HepG2 (cell line): ENCODE measurements at regions not wholly inside any gene's neighbourhood (a gene's known extent, or its start where the extent isn't known, plus 50 kb on each side); places are given as distances from the start of the nearest gene placed in this dataset.

Experiments used
- ATAC-seq: fragments of 200-7000 bp; cut with Tn5 transposase; 3 replicates; pipeline ENCODE4 v1.9.1; 2020; ENCODE audit warnings: mild to moderate bottlenecking, moderate library complexity
- BruUV-seq: library from RNA; stranded (reverse); fragments of 400-500 nt; replicated peaks from 2 replicates; lab custom pipeline; 2021; lab: Mats Ljungman, UMichigan
- CTCF ChIA-PET: fragments of 300-600 bp; formaldehyde crosslinking; extraction: SDS; loops from one replicate; lab custom pipeline; 2021; ENCODE audit warnings: low total read pairs, inconsistent platforms, low intra/inter-chr PET ratio; lab: Yijun Ruan, JAX
- POLR2A ChIA-PET: fragments of 350-600 bp; sonication (Branson Sonifier 250); formaldehyde crosslinking; loops from one replicate; lab custom pipeline; 2020; ENCODE audit warnings: antibody characterized with exemption, inconsistent platforms; lab: Yijun Ruan, JAX
- DNase-seq: peaks from one replicate; pipeline ENCODE4 v3.0.0-alpha.2; 2015; ENCODE audit warnings: low spot score
- FAIRE-seq: peaks from 3 replicates; lab custom pipeline; 2011; peaks lifted over from hg19 to GRCh38; lab: Jason Lieb, UNC
- H2AFZ ChIP-seq: one replicate; pipeline ENCODE4 v1.6.1; 2011; ENCODE audit warnings: low read length, inconsistent platforms
- H3K27ac ChIP-seq: fragments of 300-600 bp; 3 replicates; pipeline ENCODE4 v1.8.0; 2011; ENCODE audit warnings: mixed run types, mild to moderate bottlenecking, mixed read lengths, low read length, inconsistent platforms; ENCODE audit not compliant: insufficient read depth; ENCODE audit errors: extremely low read length
- H3K27me3 ChIP-seq, 2 experiments: fragments of 200-600 bp in 1 of 2; 2 replicates in 1 of 2; 3 replicates in 1 of 2; pipeline versions ENCODE4 v1.6.0 to v1.8.0; 2011; ENCODE audit warnings: low read length in 2 of 2, mild to moderate bottlenecking in 2 of 2, moderate library complexity in 2 of 2, inconsistent platforms in 1 of 2; ENCODE audit not compliant: insufficient read depth in 2 of 2, control insufficient read depth in 1 of 2
- H3K36me3 ChIP-seq, 2 experiments: fragments of 200-600 bp in 1 of 2; replicated peaks in 1 of 2; 2 replicates in 1 of 2; 3 replicates in 1 of 2; pipeline versions ENCODE4 v1.5.1 to v1.8.0; 2011; ENCODE audit warnings: low read length in 2 of 2, inconsistent platforms in 1 of 2; ENCODE audit not compliant: insufficient read depth in 2 of 2, control insufficient read depth in 1 of 2
- H3K4me1 ChIP-seq: 2 replicates; pipeline ENCODE4 v1.5.1; 2012; ENCODE audit warnings: low read length, inconsistent platforms; ENCODE audit not compliant: insufficient read depth
- H3K4me2 ChIP-seq: 2 replicates; pipeline ENCODE4 v1.6.0; 2011; ENCODE audit warnings: low read depth, low read length, inconsistent platforms
- H3K4me3 ChIP-seq, 3 experiments: fragments of 200-600 bp in 1 of 3; sonication (generic), shearing (Covaris generic) in 1 of 3; replicated peaks in 1 of 3; 2 replicates each; pipeline ENCODE4 v1.5.1; 2011 to 2016; ENCODE audit warnings: low read length in 3 of 3, inconsistent platforms in 2 of 3, low read depth in 2 of 3, mild to moderate bottlenecking in 2 of 3, control low read depth in 1 of 3, mixed read lengths in 1 of 3; ENCODE audit not compliant: insufficient read depth in 1 of 3
- H3K79me2 ChIP-seq: one replicate; pipeline ENCODE4 v1.6.1; 2011; ENCODE audit warnings: low read length, inconsistent platforms; ENCODE audit not compliant: insufficient read depth
- H3K9ac ChIP-seq: 2 replicates; pipeline ENCODE4 v1.6.0; 2011; ENCODE audit warnings: mild to moderate bottlenecking, low read depth, low read length, inconsistent platforms; ENCODE audit not compliant: insufficient read depth
- H3K9me3 ChIP-seq: 2 replicates; pipeline ENCODE4 v1.5.1; 2012; ENCODE audit warnings: mild to moderate bottlenecking, low read length
- H4K20me1 ChIP-seq: 2 replicates; pipeline ENCODE4 v1.6.0; 2011; ENCODE audit warnings: inconsistent platforms, mild to moderate bottlenecking, low read length, moderate library complexity; ENCODE audit not compliant: insufficient read depth
- EP300 ChIP-seq, 3 experiments: sonication (generic) in 1 of 3; formaldehyde crosslinking in 1 of 3; IDR thresholded peaks; 2 replicates each; pipeline versions ENCODE4 v1.5.1 to v1.6.1; 2011 to 2020; ENCODE audit warnings: low read depth in 2 of 3, low read length in 2 of 3, borderline replicate concordance in 1 of 3, improper control_type of control experiment in 1 of 3, mild to moderate bottlenecking in 1 of 3, missing genetic modification reagents in 1 of 3, moderate library complexity in 1 of 3
- GATAD1 ChIP-seq: IDR thresholded peaks from 2 replicates; pipeline ENCODE4 v1.6.1; 2016; ENCODE audit warnings: missing genetic modification reagents, missing compliant biosample characterization
- HNF1B ChIP-seq: sonication (generic); formaldehyde crosslinking; IDR thresholded peaks from 2 replicates; pipeline ENCODE4 v1.5.1; 2020; ENCODE audit warnings: mild to moderate bottlenecking, moderate library complexity, missing genetic modification reagents
- JUN ChIP-seq: sonication (generic); formaldehyde crosslinking; IDR thresholded peaks from 2 replicates; pipeline ENCODE4 v1.4.0; 2020; ENCODE audit warnings: mild to moderate bottlenecking, missing genetic modification reagents
- NPAS2 ChIP-seq: sonication (generic); formaldehyde crosslinking; IDR thresholded peaks from 2 replicates; pipeline ENCODE4 v1.8.0; 2022; ENCODE audit warnings: mild to moderate bottlenecking, missing genetic modification reagents, borderline replicate concordance
- POGZ ChIP-seq: sonication (generic); formaldehyde crosslinking; IDR thresholded peaks from 2 replicates; pipeline ENCODE4 v1.4.0; 2020; ENCODE audit warnings: mild to moderate bottlenecking, missing genetic modification reagents
- POLR2AphosphoS2 ChIP-seq: IDR thresholded peaks from 2 replicates; pipeline ENCODE4 v1.6.1; 2011; ENCODE audit warnings: low read depth, low read length, improper control_type of control experiment
- RCOR2 ChIP-seq: IDR thresholded peaks from 2 replicates; pipeline ENCODE4 v1.6.1; 2016; ENCODE audit warnings: missing biosample characterization, missing genetic modification reagents
- TBX2 ChIP-seq: sonication (generic); formaldehyde crosslinking; IDR thresholded peaks from 2 replicates; pipeline ENCODE4 v1.5.0; 2020; ENCODE audit warnings: missing genetic modification reagents, mild to moderate bottlenecking, borderline replicate concordance
- USF2 ChIP-seq, 2 experiments: sonication (generic) in 1 of 2; formaldehyde crosslinking in 1 of 2; IDR thresholded peaks; 2 replicates each; pipeline versions ENCODE4 v1.5.1 to v1.6.1; 2011 to 2020; ENCODE audit warnings: borderline replicate concordance in 1 of 2, low read depth in 1 of 2, low read length in 1 of 2, mild to moderate bottlenecking in 1 of 2, missing genetic modification reagents in 1 of 2, moderate library complexity in 1 of 2
- ZNF224 ChIP-seq: sonication (generic); formaldehyde crosslinking; IDR thresholded peaks from 2 replicates; pipeline ENCODE4 v1.5.0; 2020; ENCODE audit warnings: mild to moderate bottlenecking, missing genetic modification reagents
- ZNF33B ChIP-seq: sonication (generic); formaldehyde crosslinking; IDR thresholded peaks from 2 replicates; pipeline ENCODE4 v1.5.1; 2020; ENCODE audit warnings: mild to moderate bottlenecking, missing genetic modification reagents
- ZNF343 ChIP-seq: sonication (generic); formaldehyde crosslinking; IDR thresholded peaks from 2 replicates; pipeline ENCODE4 v1.4.0; 2020; ENCODE audit warnings: mild to moderate bottlenecking, missing genetic modification reagents
- ZNF792 ChIP-seq: IDR thresholded peaks from 2 replicates; pipeline ENCODE4 v1.6.1; 2016
- ZSCAN30 ChIP-seq: sonication (generic); formaldehyde crosslinking; IDR thresholded peaks from 2 replicates; pipeline ENCODE4 v1.5.0; 2020; ENCODE audit warnings: mild to moderate bottlenecking, missing genetic modification reagents
- whole genome bisulfite sequencing: methylation state at CpG from one replicate; pipeline ENCODE4 v1.1.6; 2017; ENCODE audit warnings: low lambda C conversion rate; 5-methylcytosine and 5-hydroxymethylcytosine counted together
- in situ Hi-C: cut with HindIII; loops from 2 replicates; pipeline ENCODE4 v1.10.0; 2017; ENCODE audit warnings: low pct_unique_long_range_greater_than_20kb; ENCODE audit not compliant: extremely low pct_ligation_motif_present
- intact Hi-C: fragments of 100-400 bp; cut with micrococcal nuclease; formaldehyde crosslinking; loops from one replicate; pipeline ENCODE4 v1.10.0; 2022; ENCODE audit not compliant: unreplicated experiment

DNA sequence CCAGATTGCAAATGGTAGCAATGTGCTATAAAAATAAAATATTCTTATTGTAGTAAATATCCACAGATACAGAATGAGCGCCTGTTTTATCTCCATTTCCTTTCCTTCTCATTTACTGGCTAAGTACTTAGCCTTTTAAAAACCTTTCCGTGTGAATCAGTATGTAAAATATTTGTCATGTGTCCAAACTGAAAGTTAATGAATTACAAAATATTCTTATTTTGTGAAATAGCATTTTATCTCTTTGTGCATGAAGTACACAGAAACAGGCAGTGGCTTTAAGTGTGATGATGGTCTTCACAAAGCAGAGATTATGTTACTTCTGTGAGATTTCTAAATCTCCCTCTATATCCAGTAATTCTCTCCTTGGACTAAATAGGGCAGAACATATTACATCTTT lies 56.7 kb upstream of the KIAA1217 start (continued):
- TF ChIP-seq USF2 (IDR thresholded peaks at IDR 0.05; ENCODE audit: low read depth, low read length), result no peak
- TF ChIP-seq USF2 (CRISPR knock-in tag; IDR thresholded peaks at IDR 0.05; ENCODE audit: borderline replicate concordance), result no peak
- no peak for TF ChIP-seq ZSCAN30
- no peak for TF ChIP-seq ZNF224 (CRISPR knock-in tag)
- no peak for TF ChIP-seq HNF1B (CRISPR knock-in tag)
- TF ChIP-seq POGZ (CRISPR knock-in tag), result no peak
- no peak for TF ChIP-seq ZNF33B (CRISPR knock-in tag)

DNA sequence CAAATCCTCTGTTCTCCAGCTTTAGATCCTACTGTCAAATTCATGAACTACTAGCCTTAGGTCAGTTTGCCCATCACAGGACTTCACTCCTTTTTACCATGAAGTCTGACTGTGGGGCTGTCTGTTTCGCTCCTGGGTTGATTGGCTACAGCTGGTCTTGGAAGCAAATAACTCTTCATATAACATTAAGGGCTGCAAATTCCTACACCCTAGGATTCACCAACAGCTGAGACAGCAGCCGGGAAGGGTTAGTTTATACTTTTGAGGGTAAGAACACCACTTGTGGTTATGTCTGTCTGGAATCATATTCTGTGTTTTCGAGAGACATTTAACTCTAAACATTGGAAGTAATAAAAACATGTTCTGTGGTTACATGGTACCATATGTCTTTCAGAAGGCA lies 55.9 kb upstream of the KIAA1217 start:
- intact Hi-C loops, result no loop called here
- no peaks in the 10 kb centered on the region for H3K9me3 ChIP-seq
- DNase-seq (no peak), FAIRE-seq (no peak), ATAC-seq (no peak)
- CTCF ChIA-PET, result no interaction called here
- no peak overlapping the region for H3K4me3 ChIP-seq
- H2AFZ ChIP-seq, result no peak overlapping the region
- no TSS peak for BruUV-seq
- H3K4me2 ChIP-seq, result no peak overlapping the region
- H4K20me1 ChIP-seq, result no peaks in the 10 kb centered on the region
- no peaks in the 10 kb centered on the region for H3K27me3 ChIP-seq
- 3% methylated on average over 3 of the region's 3 CpGs for WGBS
- H3K4me1 ChIP-seq, result no peaks in the 10 kb centered on the region
- no peak overlapping the region for H3K9ac ChIP-seq
- in situ Hi-C loops, result no loop called here
- H3K36me3 ChIP-seq, result no peaks in the 10 kb centered on the region
- POLR2A ChIA-PET, result no interaction called here
- no peaks in the 10 kb centered on the region for H3K79me2 ChIP-seq
- TF ChIP-seq EP300 (IDR thresholded peaks at IDR 0.05; ENCODE audit: low read depth in 2 of 2, low read length in 2 of 2), result no peak
- TF ChIP-seq EP300 (CRISPR knock-in tag; IDR thresholded peaks at IDR 0.05; ENCODE audit: borderline replicate concordance), result no peak
- TF ChIP-seq POLR2AphosphoS2, result no peak
- TF ChIP-seq TBX2 (CRISPR knock-in tag), result no peak
- TF ChIP-seq ZNF792, result no peak
- no peak for TF ChIP-seq JUN (CRISPR knock-in tag)
- no peak for TF ChIP-seq RCOR2 (CRISPR knock-in tag)
- no peak for TF ChIP-seq GATAD1 (CRISPR knock-in tag)
- no peak for TF ChIP-seq ZNF343
- TF ChIP-seq NPAS2 (CRISPR knock-in tag), result no peak
- no peak overlapping the region for H3K27ac ChIP-seq
